ENCODE measurements at regions not wholly inside any gene's neighbourhood (a gene's known extent, or its start where the extent isn't known, plus 50 kb on each side); places are given as distances from the start of the nearest gene placed in this dataset.

DNA sequence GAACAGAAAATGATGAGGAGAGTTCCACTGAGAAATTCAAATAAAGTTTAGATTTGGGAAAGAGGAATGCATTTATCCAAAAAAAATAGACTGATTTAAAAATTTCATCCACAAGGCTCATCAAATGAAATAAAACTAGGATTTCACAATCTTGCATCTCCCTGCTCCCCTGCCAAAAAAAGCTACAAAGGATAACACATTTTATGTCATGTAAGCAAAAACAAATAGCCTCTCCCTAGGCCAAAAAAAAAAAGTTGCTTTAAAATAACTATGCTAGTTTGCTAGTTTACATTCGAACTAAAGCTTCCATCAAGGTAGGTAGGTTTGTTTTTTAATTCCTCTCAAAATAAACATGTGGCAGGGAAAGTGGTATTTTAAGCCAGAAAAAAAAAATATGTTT, 465.5 kb upstream of the ID2 start:
- no peak overlapping the region for H4K91ac ChIP-seq (ENCODE audit: low read length)
- no peak overlapping the region for H3K14ac ChIP-seq (ENCODE audit: low read length in 2 of 2)
- H3K23ac ChIP-seq (ENCODE audit: low read length in 2 of 2): no peak overlapping the region
- H3K9ac ChIP-seq (ENCODE audit: low read length): peak overlapping the region; percentile 50
- H3K79me1 ChIP-seq (replicated peaks; ENCODE audit: low read length, poor library complexity, severe bottlenecking): no peaks in the 10 kb centered on the region
- no CpG with 5 or more reads among the region's 1 CpG for whole genome bisulfite sequencing
- no peak overlapping the region for H2AFZ ChIP-seq (ENCODE audit: low read depth, low read length)
- no peak overlapping the region for H4K8ac ChIP-seq (ENCODE audit: low read length)
- no peak overlapping the region for H3K18ac ChIP-seq (ENCODE audit: low read depth in 1 of 2, low read length in 2 of 2)
- no peak overlapping the region for H3K4me2 ChIP-seq (ENCODE audit: low read length, poor library complexity, severe bottlenecking)
- no peaks in the 10 kb centered on the region for H3K36me3 ChIP-seq (ENCODE audit: control insufficient read depth in 1 of 2, insufficient read depth in 2 of 2, low read depth in 1 of 2, low read length in 2 of 2)
- no peak for DNase-seq
- H3K4ac ChIP-seq (ENCODE audit: low read depth in 1 of 2, low read length in 2 of 2): no peak overlapping the region
- H3K4me3 ChIP-seq (ENCODE audit: insufficient read depth in 1 of 2, low read depth in 1 of 2, low read length in 2 of 2): no peak overlapping the region
- H3K4me1 ChIP-seq (ENCODE audit: control insufficient read depth, insufficient read depth, low read depth, low read length): no peaks in the 10 kb centered on the region
- H3K27me3 ChIP-seq (ENCODE audit: control insufficient read depth in 1 of 2, insufficient read depth in 1 of 2, low read length in 2 of 2): no peaks in the 10 kb centered on the region
- H3K27ac ChIP-seq (ENCODE audit: low read length, poor library complexity, severe bottlenecking): no peak overlapping the region
- H2BK120ac ChIP-seq (ENCODE audit: low read depth, low read length): no peak overlapping the region
- no peak overlapping the region for H2BK12ac ChIP-seq (ENCODE audit: low read length in 2 of 2)
- no peak overlapping the region for H2BK15ac ChIP-seq (ENCODE audit: low read depth, poor library complexity, severe bottlenecking)
- no peak overlapping the region for H2BK5ac ChIP-seq (ENCODE audit: low read depth, low read length, poor library complexity, severe bottlenecking)
- no peak overlapping the region for H2AK5ac ChIP-seq (ENCODE audit: low read length, severe bottlenecking)
- H3K9me3 ChIP-seq (ENCODE audit: control insufficient read depth, low read length): no peaks in the 10 kb centered on the region

DNA sequence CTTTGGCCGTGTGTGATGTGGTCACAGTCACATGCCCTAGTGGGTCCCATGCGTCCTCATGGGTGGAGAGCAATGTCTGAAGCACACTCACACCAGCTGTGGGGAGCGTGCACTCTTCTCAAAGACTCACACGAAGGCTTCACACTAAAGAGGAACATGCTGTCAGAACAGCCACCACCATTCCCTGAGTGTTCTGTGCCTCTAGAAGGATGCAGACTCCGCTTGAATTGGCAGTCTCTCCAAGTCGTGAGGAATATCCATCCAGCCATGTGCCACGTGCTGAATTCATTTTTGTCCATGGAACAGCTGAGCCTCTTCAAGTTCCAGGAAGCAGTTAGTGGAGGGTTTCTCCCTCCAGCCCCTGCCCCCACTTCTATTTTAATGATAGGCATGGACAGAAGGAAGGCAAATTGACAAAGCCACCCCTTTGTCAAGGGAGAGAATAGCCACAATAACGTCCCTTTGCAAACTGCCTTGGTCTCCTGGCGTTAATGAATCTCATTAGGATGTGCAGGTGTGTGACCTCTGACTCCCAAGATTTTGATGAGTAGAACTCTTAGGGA, 464.3 kb upstream of the ID2 start:
- no peaks in the 10 kb centered on the region for H3K79me1 ChIP-seq (replicated peaks; ENCODE audit: low read length, poor library complexity, severe bottlenecking)
- H3K14ac ChIP-seq (ENCODE audit: low read length in 2 of 2): no peak overlapping the region
- H2BK120ac ChIP-seq (ENCODE audit: low read depth, low read length): no peak overlapping the region
- H2AFZ ChIP-seq (ENCODE audit: low read depth, low read length): no peak overlapping the region
- H4K8ac ChIP-seq (ENCODE audit: low read length): no peak overlapping the region
- H3K9me3 ChIP-seq (ENCODE audit: control insufficient read depth, low read length): no peaks in the 10 kb centered on the region
- no peaks in the 10 kb centered on the region for H3K4me1 ChIP-seq (ENCODE audit: control insufficient read depth, insufficient read depth, low read depth, low read length)
- H3K27me3 ChIP-seq (ENCODE audit: control insufficient read depth in 1 of 2, insufficient read depth in 1 of 2, low read length in 2 of 2): no peaks in the 10 kb centered on the region
- H2BK12ac ChIP-seq (ENCODE audit: low read length in 2 of 2): no peak overlapping the region
- 86% methylated on average over 9 of the region's 9 CpGs for WGBS
- no peak overlapping the region for H3K9ac ChIP-seq (ENCODE audit: low read length)
- H2BK5ac ChIP-seq (ENCODE audit: low read depth, low read length, poor library complexity, severe bottlenecking): no peak overlapping the region
- H3K23ac ChIP-seq (ENCODE audit: low read length in 2 of 2): no peak overlapping the region
- no peak overlapping the region for H3K18ac ChIP-seq (ENCODE audit: low read depth in 1 of 2, low read length in 2 of 2)
- no peak overlapping the region for H3K27ac ChIP-seq (ENCODE audit: low read length, poor library complexity, severe bottlenecking)
- H4K91ac ChIP-seq (ENCODE audit: low read length): no peak overlapping the region
- no peaks in the 10 kb centered on the region for H3K36me3 ChIP-seq (ENCODE audit: control insufficient read depth in 1 of 2, insufficient read depth in 2 of 2, low read depth in 1 of 2, low read length in 2 of 2)
- no peak overlapping the region for H3K4me3 ChIP-seq (ENCODE audit: insufficient read depth in 1 of 2, low read depth in 1 of 2, low read length in 2 of 2)
- no peak overlapping the region for H2AK5ac ChIP-seq (ENCODE audit: low read length, severe bottlenecking)
- H3K4me2 ChIP-seq (ENCODE audit: low read length, poor library complexity, severe bottlenecking): no peak overlapping the region
- H2BK15ac ChIP-seq (ENCODE audit: low read depth, poor library complexity, severe bottlenecking): no peak overlapping the region
- DNase-seq: peak; percentile 7
- H3K4ac ChIP-seq (ENCODE audit: low read depth in 1 of 2, low read length in 2 of 2): no peak overlapping the region

DNA sequence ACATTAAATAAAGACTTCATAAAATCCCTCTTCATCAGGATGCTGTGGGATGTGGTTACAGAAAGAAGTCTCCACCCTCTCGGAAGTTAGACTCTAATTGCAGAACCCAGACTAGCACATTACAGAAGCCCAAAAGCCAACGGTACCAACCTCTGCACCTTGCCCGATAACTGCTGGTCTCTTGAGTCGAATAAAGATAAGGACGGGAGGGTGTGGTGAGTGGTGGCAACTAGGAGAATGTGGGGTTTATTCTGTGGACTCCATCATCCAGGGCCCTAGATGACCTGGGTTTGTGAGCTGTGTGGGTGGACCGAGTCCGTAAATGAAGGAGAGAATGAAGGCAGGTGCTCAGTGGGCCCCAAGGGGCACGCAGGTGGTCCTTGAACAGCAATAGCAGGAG, 462.8 kb upstream of the ID2 start:
- Histone ChIP-seq H3K9ac (ENCODE audit: low read length) (no peak overlapping the region), H4K91ac (ENCODE audit: low read length) (no peak overlapping the region), H3K4me3 (ENCODE audit: insufficient read depth in 1 of 2, low read depth in 1 of 2, low read length in 2 of 2) (no peak overlapping the region), H3K4me2 (ENCODE audit: low read length, poor library complexity, severe bottlenecking) (no peak overlapping the region), H2BK5ac (ENCODE audit: low read depth, low read length, poor library complexity, severe bottlenecking) (no peak overlapping the region), H3K23ac (ENCODE audit: low read length in 2 of 2) (no peak overlapping the region), H3K4me1 (ENCODE audit: control insufficient read depth, insufficient read depth, low read depth, low read length) (no peaks in the 10 kb centered on the region), H3K27me3 (ENCODE audit: control insufficient read depth in 1 of 2, insufficient read depth in 1 of 2, low read length in 2 of 2) (no peaks in the 10 kb centered on the region), H2AFZ (ENCODE audit: low read depth, low read length) (no peak overlapping the region), H2BK12ac (ENCODE audit: low read length in 2 of 2) (no peak overlapping the region), H3K18ac (ENCODE audit: low read depth in 1 of 2, low read length in 2 of 2) (no peak overlapping the region), H4K8ac (ENCODE audit: low read length) (no peak overlapping the region), H3K27ac (ENCODE audit: low read length, poor library complexity, severe bottlenecking) (no peak overlapping the region), H3K4ac (ENCODE audit: low read depth in 1 of 2, low read length in 2 of 2) (no peak overlapping the region), H2AK5ac (ENCODE audit: low read length, severe bottlenecking) (no peak overlapping the region), H3K36me3 (ENCODE audit: control insufficient read depth in 1 of 2, insufficient read depth in 2 of 2, low read depth in 1 of 2, low read length in 2 of 2) (no peaks in the 10 kb centered on the region), H3K14ac (ENCODE audit: low read length in 2 of 2) (no peak overlapping the region), H3K9me3 (ENCODE audit: control insufficient read depth, low read length) (no peaks in the 10 kb centered on the region), H3K79me1 (replicated peaks; ENCODE audit: low read length, poor library complexity, severe bottlenecking) (no peaks in the 10 kb centered on the region), H2BK120ac (ENCODE audit: low read depth, low read length) (no peak overlapping the region), H2BK15ac (ENCODE audit: low read depth, poor library complexity, severe bottlenecking) (no peak overlapping the region)
- no peak for DNase-seq
- WGBS: 89% methylated on average over 7 of the region's 8 CpGs

DNA sequence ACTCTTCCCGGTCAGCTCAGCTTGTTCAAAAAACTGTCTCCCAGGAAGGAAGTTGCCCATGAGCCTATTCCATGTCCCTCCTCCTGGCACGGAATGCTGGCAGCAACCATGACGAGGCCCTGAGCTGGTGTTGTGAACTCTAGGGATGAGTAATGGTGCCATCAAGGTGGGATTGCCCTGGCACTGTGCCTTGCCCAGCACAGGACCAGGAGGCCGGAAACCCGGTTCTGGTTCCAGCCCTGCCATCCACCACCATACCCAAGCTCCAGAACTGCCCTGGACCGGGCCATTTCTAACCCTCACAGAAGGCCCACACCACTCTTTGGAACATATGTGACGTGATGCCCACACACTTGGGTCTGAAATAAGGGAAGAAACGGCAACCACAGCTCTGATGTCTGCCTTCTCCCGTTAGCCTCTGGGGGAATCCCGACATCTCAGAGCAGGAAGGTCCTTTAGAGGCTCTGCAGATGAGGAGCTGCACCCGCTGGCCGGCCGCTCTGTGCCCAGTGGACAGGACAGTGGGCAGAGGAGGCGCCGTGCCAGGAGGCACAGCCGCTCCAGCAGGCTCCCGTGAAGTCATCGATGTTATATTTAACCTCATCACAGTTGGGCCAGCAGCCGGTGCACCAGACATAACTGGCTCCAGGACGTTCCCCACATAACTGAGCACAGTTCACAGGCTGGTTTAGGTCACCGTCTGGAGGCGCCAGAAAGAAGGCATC, 462.1 kb upstream of the ID2 start:
- no peak overlapping the region for H4K8ac ChIP-seq (ENCODE audit: low read length)
- no peaks in the 10 kb centered on the region for H3K4me1 ChIP-seq (ENCODE audit: control insufficient read depth, insufficient read depth, low read depth, low read length)
- H3K36me3 ChIP-seq (ENCODE audit: control insufficient read depth in 1 of 2, insufficient read depth in 2 of 2, low read depth in 1 of 2, low read length in 2 of 2): no peaks in the 10 kb centered on the region
- H3K18ac ChIP-seq (ENCODE audit: low read depth in 1 of 2, low read length in 2 of 2): no peak overlapping the region
- H2BK12ac ChIP-seq (ENCODE audit: low read length in 2 of 2): no peak overlapping the region
- H2BK5ac ChIP-seq (ENCODE audit: low read depth, low read length, poor library complexity, severe bottlenecking): no peak overlapping the region
- 95% methylated on average over 22 of the region's 22 CpGs for WGBS
- H3K27ac ChIP-seq (ENCODE audit: low read length, poor library complexity, severe bottlenecking): no peak overlapping the region
- H3K9me3 ChIP-seq (ENCODE audit: control insufficient read depth, low read length): no peaks in the 10 kb centered on the region
- no peaks in the 10 kb centered on the region for H3K79me1 ChIP-seq (replicated peaks; ENCODE audit: low read length, poor library complexity, severe bottlenecking)
- no peaks in the 10 kb centered on the region for H3K27me3 ChIP-seq (ENCODE audit: control insufficient read depth in 1 of 2, insufficient read depth in 1 of 2, low read length in 2 of 2)
- H2BK120ac ChIP-seq (ENCODE audit: low read depth, low read length): no peak overlapping the region
- H3K4me3 ChIP-seq (ENCODE audit: insufficient read depth in 1 of 2, low read depth in 1 of 2, low read length in 2 of 2): no peak overlapping the region
- H2AFZ ChIP-seq (ENCODE audit: low read depth, low read length): no peak overlapping the region
- no peak overlapping the region for H2BK15ac ChIP-seq (ENCODE audit: low read depth, poor library complexity, severe bottlenecking)
- H3K9ac ChIP-seq (ENCODE audit: low read length): no peak overlapping the region
- no peak for DNase-seq
- H3K14ac ChIP-seq (ENCODE audit: low read length in 2 of 2): no peak overlapping the region
- H3K23ac ChIP-seq (ENCODE audit: low read length in 2 of 2): no peak overlapping the region
- no peak overlapping the region for H3K4me2 ChIP-seq (ENCODE audit: low read length, poor library complexity, severe bottlenecking)
- no peak overlapping the region for H2AK5ac ChIP-seq (ENCODE audit: low read length, severe bottlenecking)
- H4K91ac ChIP-seq (ENCODE audit: low read length): no peak overlapping the region
- no peak overlapping the region for H3K4ac ChIP-seq (ENCODE audit: low read depth in 1 of 2, low read length in 2 of 2)

Data from mesenchymal stem cell (in vitro differentiated cells and primary cell).